MM.1S (cell line): ENCODE measurements at regions not wholly inside any gene's neighbourhood (a gene's known extent, or its start where the extent isn't known, plus 50 kb on each side); places are given as distances from the start of the nearest gene placed in this dataset.
"Not testable (repeated sequence)": the region's sequence is repeated elsewhere in the genome, so short reads cannot be mapped to it uniquely, and the experiment has no call there.

Experiments used
- EZH2 ChIP-seq: fragments of 300-600 bp; sonication (generic); optimal IDR thresholded peaks from 2 replicates; pipeline ENCODE3; 2017; ENCODE audit warnings: low read depth, mild to moderate bottlenecking, antibody characterized with exemption, low read length, mixed read lengths
- TF ChIP-seq, protein P1 (sequence below): fragments of 300-600 bp; sonication (generic); IDR thresholded peaks from 2 replicates; pipeline ENCODE4 v1.5.1; 2016; ENCODE audit warnings: antibody characterized with exemption, low read length, mixed read lengths

GRCh38 chr2:40013962-40014361 is 234.9 kb upstream of the THUMPD2 start:
- TF ChIP-seq, protein P1, sequence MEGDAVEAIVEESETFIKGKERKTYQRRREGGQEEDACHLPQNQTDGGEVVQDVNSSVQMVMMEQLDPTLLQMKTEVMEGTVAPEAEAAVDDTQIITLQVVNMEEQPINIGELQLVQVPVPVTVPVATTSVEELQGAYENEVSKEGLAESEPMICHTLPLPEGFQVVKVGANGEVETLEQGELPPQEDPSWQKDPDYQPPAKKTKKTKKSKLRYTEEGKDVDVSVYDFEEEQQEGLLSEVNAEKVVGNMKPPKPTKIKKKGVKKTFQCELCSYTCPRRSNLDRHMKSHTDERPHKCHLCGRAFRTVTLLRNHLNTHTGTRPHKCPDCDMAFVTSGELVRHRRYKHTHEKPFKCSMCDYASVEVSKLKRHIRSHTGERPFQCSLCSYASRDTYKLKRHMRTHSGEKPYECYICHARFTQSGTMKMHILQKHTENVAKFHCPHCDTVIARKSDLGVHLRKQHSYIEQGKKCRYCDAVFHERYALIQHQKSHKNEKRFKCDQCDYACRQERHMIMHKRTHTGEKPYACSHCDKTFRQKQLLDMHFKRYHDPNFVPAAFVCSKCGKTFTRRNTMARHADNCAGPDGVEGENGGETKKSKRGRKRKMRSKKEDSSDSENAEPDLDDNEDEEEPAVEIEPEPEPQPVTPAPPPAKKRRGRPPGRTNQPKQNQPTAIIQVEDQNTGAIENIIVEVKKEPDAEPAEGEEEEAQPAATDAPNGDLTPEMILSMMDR, result not testable (repeated sequence)
- not testable (repeated sequence) for TF ChIP-seq EZH2
